Mesothelial cell of epicardium (in vitro differentiated cells): ENCODE measurements at regions not wholly inside any gene's neighbourhood (a gene's known extent, or its start where the extent isn't known, plus 50 kb on each side); places are given as distances from the start of the nearest gene placed in this dataset.

Source experiments
- DNase-seq, 2 experiments: peaks; one replicate each; pipeline ENCODE4 v3.0.0; 2021; ENCODE audit warnings: low spot score in 2 of 2; ENCODE audit not compliant: unreplicated experiment in 2 of 2
- H3K27ac Mint-ChIP-seq: 2 replicates; pipeline ENCODE4 v1.8.0; 2021; ENCODE audit warnings: mixed read lengths
- H3K27me3 Mint-ChIP-seq: 2 replicates; pipeline ENCODE4 v1.8.0; 2021; ENCODE audit warnings: low read depth, mixed read lengths
- H3K36me3 Mint-ChIP-seq: 2 replicates; pipeline ENCODE4 v1.8.0; 2021; ENCODE audit warnings: mixed read lengths
- H3K4me1 Mint-ChIP-seq: 2 replicates; pipeline ENCODE4 v1.8.0; 2021; ENCODE audit warnings: mixed read lengths
- H3K4me3 Mint-ChIP-seq: 2 replicates; pipeline ENCODE4 v1.8.0; 2021; ENCODE audit warnings: mild to moderate bottlenecking, moderate library complexity, mixed read lengths
- H3K9me3 Mint-ChIP-seq: 2 replicates; pipeline ENCODE4 v1.8.0; 2021; ENCODE audit warnings: mixed read lengths
- CTCF ChIP-seq: fragments of 200-600 bp; sonication (generic); IDR thresholded peaks from one replicate; pipeline ENCODE4 v1.5.0; 2021; ENCODE audit warnings: antibody characterized with exemption; ENCODE audit not compliant: unreplicated experiment

GRCh38 chr5:114010362-114010761, 351.5 kb upstream of the KCNN2 start:
- Mint-ChIP-seq H3K4me3 (no peak overlapping the region), H3K27me3 (no peaks in the 10 kb centered on the region), H3K4me1 (peaks cover 3% of the 10 kb centered on the region), H3K27ac (no peak overlapping the region), H3K36me3 (no peaks in the 10 kb centered on the region), H3K9me3 (no peaks in the 10 kb centered on the region)
- DNase-seq = no peak
- TF ChIP-seq CTCF = no peak

GRCh38 chr5:114018186-114018585, 343.7 kb upstream of the KCNN2 start:
- peaks cover 12% of the 10 kb centered on the region for H3K9me3 Mint-ChIP-seq
- no peak overlapping the region for H3K27ac Mint-ChIP-seq
- peaks cover 6% of the 10 kb centered on the region for H3K4me1 Mint-ChIP-seq
- H3K27me3 Mint-ChIP-seq = no peaks in the 10 kb centered on the region
- no peaks in the 10 kb centered on the region for H3K36me3 Mint-ChIP-seq
- DNase-seq = no peak
- TF ChIP-seq CTCF = no peak
- no peak overlapping the region for H3K4me3 Mint-ChIP-seq

- Mint-ChIP-seq H3K27ac (no peak overlapping the region), H3K9me3 (peaks cover 41% of the 10 kb centered on the region), H3K4me1 (no peaks in the 10 kb centered on the region), H3K27me3 (no peaks in the 10 kb centered on the region), H3K4me3 (no peak overlapping the region), H3K36me3 (peaks cover 2% of the 10 kb centered on the region)
- DNase-seq = no peak
- TF ChIP-seq CTCF = no peak
These were observed 323.1 kb upstream of the KCNN2 start for GRCh38 chr5:114038756-114039155.

- H3K9me3 Mint-ChIP-seq = no peaks in the 10 kb centered on the region
- H3K4me1 Mint-ChIP-seq = peaks cover 25% of the 10 kb centered on the region
- no peak for TF ChIP-seq CTCF
- no peak overlapping the region for H3K4me3 Mint-ChIP-seq
- H3K36me3 Mint-ChIP-seq = no peaks in the 10 kb centered on the region
- H3K27me3 Mint-ChIP-seq = no peaks in the 10 kb centered on the region
- no peak for DNase-seq
- no peak overlapping the region for H3K27ac Mint-ChIP-seq
These were observed 311.8 kb upstream of the KCNN2 start for GRCh38 chr5:114050087-114050486.

GRCh38 chr5:114053372-114053771, 308.5 kb upstream of the KCNN2 start:
- Mint-ChIP-seq H3K4me1 (peaks cover 38% of the 10 kb centered on the region), H3K27ac (no peak overlapping the region), H3K27me3 (peaks cover 7% of the 10 kb centered on the region), H3K36me3 (no peaks in the 10 kb centered on the region), H3K9me3 (no peaks in the 10 kb centered on the region), H3K4me3 (no peak overlapping the region)
- no peak for TF ChIP-seq CTCF
- no peak for DNase-seq

- H3K36me3 Mint-ChIP-seq = no peaks in the 10 kb centered on the region
- peak overlapping the region; percentile 74 for H3K4me3 Mint-ChIP-seq
- no peak for DNase-seq
- peaks cover 41% of the 10 kb centered on the region for H3K4me1 Mint-ChIP-seq
- no peaks in the 10 kb centered on the region for H3K9me3 Mint-ChIP-seq
- peak overlapping the region; percentile 8 for H3K27ac Mint-ChIP-seq
- H3K27me3 Mint-ChIP-seq = peaks cover 7% of the 10 kb centered on the region
- TF ChIP-seq CTCF = no peak
These were observed 307.3 kb upstream of the KCNN2 start for GRCh38 chr5:114054594-114054993.
